ENCODE measurements at regions not wholly inside any gene's neighbourhood (a gene's known extent, or its start where the extent isn't known, plus 50 kb on each side); places are given as distances from the start of the nearest gene placed in this dataset.

- H3K4me3 Mint-ChIP-seq: no peak overlapping the region
- DNase-seq (no peak), ATAC-seq (no peak)
- intact Hi-C loops (cut with micrococcal nuclease): no loop called here
- TF ChIP-seq, protein P1, sequence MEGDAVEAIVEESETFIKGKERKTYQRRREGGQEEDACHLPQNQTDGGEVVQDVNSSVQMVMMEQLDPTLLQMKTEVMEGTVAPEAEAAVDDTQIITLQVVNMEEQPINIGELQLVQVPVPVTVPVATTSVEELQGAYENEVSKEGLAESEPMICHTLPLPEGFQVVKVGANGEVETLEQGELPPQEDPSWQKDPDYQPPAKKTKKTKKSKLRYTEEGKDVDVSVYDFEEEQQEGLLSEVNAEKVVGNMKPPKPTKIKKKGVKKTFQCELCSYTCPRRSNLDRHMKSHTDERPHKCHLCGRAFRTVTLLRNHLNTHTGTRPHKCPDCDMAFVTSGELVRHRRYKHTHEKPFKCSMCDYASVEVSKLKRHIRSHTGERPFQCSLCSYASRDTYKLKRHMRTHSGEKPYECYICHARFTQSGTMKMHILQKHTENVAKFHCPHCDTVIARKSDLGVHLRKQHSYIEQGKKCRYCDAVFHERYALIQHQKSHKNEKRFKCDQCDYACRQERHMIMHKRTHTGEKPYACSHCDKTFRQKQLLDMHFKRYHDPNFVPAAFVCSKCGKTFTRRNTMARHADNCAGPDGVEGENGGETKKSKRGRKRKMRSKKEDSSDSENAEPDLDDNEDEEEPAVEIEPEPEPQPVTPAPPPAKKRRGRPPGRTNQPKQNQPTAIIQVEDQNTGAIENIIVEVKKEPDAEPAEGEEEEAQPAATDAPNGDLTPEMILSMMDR (IDR thresholded peaks at IDR 0.05): no peak
- no peaks in the 10 kb centered on the region for H3K4me1 Mint-ChIP-seq (ENCODE audit: low read depth)
- ChIA-PET POLR2A (no interaction called here), CTCF (no interaction called here)
- peaks cover 8% of the 10 kb centered on the region for H3K27me3 Mint-ChIP-seq
- no peak overlapping the region for H3K27ac Mint-ChIP-seq
- no peaks in the 10 kb centered on the region for H3K36me3 Mint-ChIP-seq (ENCODE audit: low read depth)
- H3K9me3 Mint-ChIP-seq: no peaks in the 10 kb centered on the region
Observed at GRCh38 chr19:31402529-31403316, 53.5 kb upstream of the TSHZ3 start.

DNA sequence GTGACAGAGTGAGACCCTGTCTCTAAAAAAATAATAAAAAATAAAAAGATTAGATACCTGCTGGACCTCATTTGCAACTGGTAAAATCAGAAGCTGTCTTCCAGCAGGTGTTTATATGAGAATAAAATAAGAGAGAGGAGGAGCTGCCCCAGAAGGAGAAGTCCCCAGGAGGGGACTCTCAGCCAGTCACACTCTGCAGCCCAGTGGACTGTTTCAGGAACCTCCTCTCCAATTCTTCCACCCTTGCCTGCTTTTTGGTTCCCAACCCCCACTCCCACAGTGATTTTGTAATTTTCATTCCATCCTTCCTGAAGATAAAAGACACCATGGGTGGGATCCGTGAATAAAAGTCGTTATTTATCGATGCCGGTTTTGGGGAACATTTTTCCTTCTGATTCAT lies 56.9 kb upstream of the TSHZ3 start:
- TF ChIP-seq, protein P1 (IDR thresholded peaks at IDR 0.05): no peak
- no peaks in the 10 kb centered on the region for H3K4me1 Mint-ChIP-seq (ENCODE audit: low read depth)
- CTCF ChIA-PET: no interaction called here
- POLR2A ChIA-PET: no interaction called here
- H3K36me3 Mint-ChIP-seq (ENCODE audit: low read depth): no peaks in the 10 kb centered on the region
- DNase-seq (no peak), ATAC-seq (no peak)
- no peak overlapping the region for H3K4me3 Mint-ChIP-seq
- intact Hi-C loops (cut with micrococcal nuclease): no loop called here
- H3K9me3 Mint-ChIP-seq: no peaks in the 10 kb centered on the region
- no peak overlapping the region for H3K27ac Mint-ChIP-seq
- peaks cover 8% of the 10 kb centered on the region for H3K27me3 Mint-ChIP-seq

DNA sequence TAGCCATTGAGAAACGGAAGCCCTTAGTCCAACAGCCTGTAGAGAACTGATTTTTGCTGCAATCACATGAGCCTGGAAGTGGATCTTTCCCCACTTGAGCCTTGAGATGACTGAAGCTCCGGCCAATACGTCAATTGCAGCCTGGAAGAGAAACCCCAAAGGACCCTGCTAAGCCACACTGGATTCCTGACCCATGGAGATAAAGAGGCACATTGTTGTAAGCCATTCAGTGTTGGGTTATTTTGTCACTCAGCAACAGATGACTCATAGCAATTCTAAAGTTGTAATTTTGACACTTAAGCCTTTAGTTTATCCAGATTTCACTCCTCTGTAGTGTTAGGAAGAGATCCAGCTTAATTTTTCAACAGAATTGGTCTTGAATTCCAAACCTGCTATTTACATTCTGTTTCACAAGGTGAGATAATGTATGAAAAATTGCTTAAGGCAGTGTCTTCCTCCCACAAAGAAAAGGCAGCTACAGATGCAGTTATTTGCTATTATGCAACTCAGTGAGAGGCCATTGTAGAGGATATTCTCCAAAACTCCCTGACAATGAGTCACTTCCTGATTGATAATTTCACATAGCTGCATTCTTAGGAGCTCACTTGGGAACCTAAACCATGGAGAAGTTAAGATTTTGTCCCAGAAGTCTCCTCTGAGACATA lies 59.4 kb upstream of the TSHZ3 start:
- Mint-ChIP-seq H3K27me3 (peaks cover 8% of the 10 kb centered on the region), H3K27ac (no peak overlapping the region), H3K4me1 (ENCODE audit: low read depth) (no peaks in the 10 kb centered on the region), H3K9me3 (no peaks in the 10 kb centered on the region), H3K36me3 (ENCODE audit: low read depth) (no peaks in the 10 kb centered on the region), H3K4me3 (no peak overlapping the region)
- TF ChIP-seq, protein P1 (IDR thresholded peaks at IDR 0.05): no peak
- ChIA-PET POLR2A (no interaction called here), CTCF (no interaction called here)
- DNase-seq: no peak
- intact Hi-C loops (cut with micrococcal nuclease): no loop called here
- no peak for ATAC-seq

DNA sequence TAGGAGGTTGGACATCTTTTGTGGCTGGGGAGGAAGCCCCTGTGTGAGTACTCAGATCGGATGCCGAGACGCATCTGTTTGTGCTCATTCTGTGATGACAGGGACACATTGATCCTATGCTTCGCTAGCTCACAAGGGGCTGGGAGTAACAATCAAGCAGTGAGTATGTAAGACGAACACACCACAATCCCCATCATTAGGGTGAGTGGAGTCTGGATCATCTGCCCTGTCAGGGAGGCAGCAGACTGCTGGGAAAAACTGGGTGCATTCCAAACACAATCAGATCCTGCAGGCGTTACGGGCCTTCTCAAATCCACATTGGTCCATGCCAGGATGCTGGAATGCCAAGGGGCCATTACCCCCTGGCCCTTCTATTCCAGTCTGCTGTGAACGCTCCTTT lies 64.1 kb upstream of the TSHZ3 start:
- DNase-seq (no peak), ATAC-seq (no peak)
- no peaks in the 10 kb centered on the region for H3K36me3 Mint-ChIP-seq (ENCODE audit: low read depth)
- peaks cover 12% of the 10 kb centered on the region for H3K27me3 Mint-ChIP-seq
- H3K9me3 Mint-ChIP-seq: no peaks in the 10 kb centered on the region
- H3K4me3 Mint-ChIP-seq: no peak overlapping the region
- ChIA-PET CTCF (interaction anchor here (0.6 kb wide), 2 partner anchors 98 to 216 kb away, joined by 3 read pairs; no protein-coding TSS in a partner anchor), POLR2A (interaction anchor here (0.5 kb wide), 1 partner anchor 41 kb away, joined by 3 read pairs; no protein-coding TSS in a partner anchor)
- intact Hi-C loops (cut with micrococcal nuclease): no loop called here
- no peaks in the 10 kb centered on the region for H3K4me1 Mint-ChIP-seq (ENCODE audit: low read depth)
- no peak overlapping the region for H3K27ac Mint-ChIP-seq
- TF ChIP-seq, protein P1 (IDR thresholded peaks at IDR 0.05): no peak

GRCh38 chr19:31415322-31415721 lies 66.1 kb upstream of the TSHZ3 start:
- Mint-ChIP-seq H3K36me3 (ENCODE audit: low read depth) (no peaks in the 10 kb centered on the region), H3K4me3 (no peak overlapping the region), H3K4me1 (ENCODE audit: low read depth) (no peaks in the 10 kb centered on the region), H3K9me3 (no peaks in the 10 kb centered on the region), H3K27ac (no peak overlapping the region), H3K27me3 (peaks cover 12% of the 10 kb centered on the region)
- TF ChIP-seq, protein P1 (IDR thresholded peaks at IDR 0.05): no peak
- no peak for DNase-seq
- intact Hi-C loops (cut with micrococcal nuclease): no loop called here
- ATAC-seq: no peak
- ChIA-PET POLR2A (no interaction called here), CTCF (no interaction called here)
